22Rv1 (cell line): ENCODE measurements at regions not wholly inside any gene's neighbourhood (a gene's known extent, or its start where the extent isn't known, plus 50 kb on each side); places are given as distances from the start of the nearest gene placed in this dataset.
A peak's percentile ranks its signal among the peaks of the same experiment; 100 is the strongest.
"Not testable (repeated sequence)": the region's sequence is repeated elsewhere in the genome, so short reads cannot be mapped to it uniquely, and the experiment has no call there.

Experiments used
- H3K27ac ChIP-seq: fragments of 450-650 bp; 2 replicates; pipeline ENCODE4 v1.5.1; 2017
- TF ChIP-seq, protein P1 (sequence below): fragments of 450-650 bp; IDR thresholded peaks from 2 replicates; pipeline ENCODE4 v1.5.1; 2017; ENCODE audit warnings: mild to moderate bottlenecking

DNA sequence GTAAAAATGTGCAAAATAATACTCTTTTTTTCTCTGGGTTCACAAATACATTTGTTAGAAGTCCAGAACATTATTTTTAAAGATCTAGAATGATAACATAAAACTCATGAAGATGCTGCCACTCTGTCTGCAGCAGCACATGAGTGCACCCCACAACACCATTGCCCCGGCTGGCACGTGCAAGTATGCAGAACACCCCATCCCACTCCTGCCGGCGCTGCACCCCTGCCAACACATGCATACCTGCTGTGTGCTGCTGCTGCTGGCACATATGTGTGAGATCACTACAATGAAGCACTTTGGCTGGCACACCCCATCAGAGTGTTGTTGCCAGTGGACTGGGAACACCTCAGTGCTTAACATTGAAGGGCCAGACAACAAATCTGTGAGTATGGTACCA is 129.1 kb downstream of the CCT8L2 start:
- H3K27ac ChIP-seq, result not testable (repeated sequence)

DNA sequence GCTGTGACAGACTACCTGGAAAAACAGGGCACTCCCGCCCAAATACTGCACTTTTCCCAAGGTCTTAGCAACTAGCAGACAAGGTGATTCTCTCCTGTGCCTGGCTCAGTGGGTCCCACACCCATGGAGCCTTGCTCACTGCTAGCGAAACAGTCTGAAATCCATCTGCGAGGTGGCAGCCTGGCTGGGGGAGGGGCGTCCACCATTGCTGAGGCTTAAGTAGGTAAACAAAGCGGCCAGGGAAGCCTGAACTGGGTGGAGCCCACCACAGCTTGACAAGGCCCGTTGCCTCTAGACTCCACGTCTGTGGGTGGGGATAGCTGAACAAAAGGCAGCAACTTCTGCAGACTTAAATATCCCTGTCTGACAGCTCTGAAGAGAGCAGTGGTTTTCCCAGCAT is 145.2 kb downstream of the CCT8L2 start:
- not testable (repeated sequence) for H3K27ac ChIP-seq

DNA sequence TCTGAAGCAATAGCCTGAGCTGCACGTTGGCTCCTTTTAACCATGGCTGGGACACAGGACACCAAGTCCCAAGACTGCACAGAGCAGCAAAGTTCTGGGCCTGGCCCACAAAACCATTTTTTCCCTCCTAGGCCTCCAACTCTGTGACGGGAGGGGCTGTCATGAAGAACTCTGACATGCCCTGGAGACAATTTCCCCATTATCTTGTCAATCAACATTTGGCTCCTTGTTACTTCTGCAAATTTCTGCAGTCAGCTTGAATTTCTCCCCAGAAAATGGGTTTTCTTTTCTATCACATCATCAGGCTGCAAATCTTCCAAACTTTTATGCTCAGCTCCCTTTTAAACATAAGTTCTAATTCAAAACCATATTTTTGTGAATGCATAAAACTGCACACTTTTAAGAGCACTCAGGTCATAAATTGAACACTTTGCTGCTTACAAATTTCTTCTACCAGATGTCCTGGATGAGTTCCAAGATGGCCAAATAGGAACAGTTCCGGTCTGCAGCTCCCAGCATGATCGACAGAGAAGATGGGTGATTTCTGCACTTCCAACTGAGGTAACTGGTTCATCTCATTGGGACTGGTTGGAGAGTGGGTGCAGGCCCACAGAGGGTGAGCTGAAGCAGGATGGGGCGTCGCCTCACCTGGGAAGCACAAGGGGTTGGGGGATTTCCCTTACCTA is 145.7 kb downstream of the CCT8L2 start:
- H3K27ac ChIP-seq, result not testable (repeated sequence)

GRCh38 chr22:16441014-16441413 is 151.6 kb downstream of the CCT8L2 start:
- not testable (repeated sequence) for H3K27ac ChIP-seq
- TF ChIP-seq, protein P1, sequence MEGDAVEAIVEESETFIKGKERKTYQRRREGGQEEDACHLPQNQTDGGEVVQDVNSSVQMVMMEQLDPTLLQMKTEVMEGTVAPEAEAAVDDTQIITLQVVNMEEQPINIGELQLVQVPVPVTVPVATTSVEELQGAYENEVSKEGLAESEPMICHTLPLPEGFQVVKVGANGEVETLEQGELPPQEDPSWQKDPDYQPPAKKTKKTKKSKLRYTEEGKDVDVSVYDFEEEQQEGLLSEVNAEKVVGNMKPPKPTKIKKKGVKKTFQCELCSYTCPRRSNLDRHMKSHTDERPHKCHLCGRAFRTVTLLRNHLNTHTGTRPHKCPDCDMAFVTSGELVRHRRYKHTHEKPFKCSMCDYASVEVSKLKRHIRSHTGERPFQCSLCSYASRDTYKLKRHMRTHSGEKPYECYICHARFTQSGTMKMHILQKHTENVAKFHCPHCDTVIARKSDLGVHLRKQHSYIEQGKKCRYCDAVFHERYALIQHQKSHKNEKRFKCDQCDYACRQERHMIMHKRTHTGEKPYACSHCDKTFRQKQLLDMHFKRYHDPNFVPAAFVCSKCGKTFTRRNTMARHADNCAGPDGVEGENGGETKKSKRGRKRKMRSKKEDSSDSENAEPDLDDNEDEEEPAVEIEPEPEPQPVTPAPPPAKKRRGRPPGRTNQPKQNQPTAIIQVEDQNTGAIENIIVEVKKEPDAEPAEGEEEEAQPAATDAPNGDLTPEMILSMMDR, result peak; percentile 62

- not testable (repeated sequence) for H3K27ac ChIP-seq
Observed at GRCh38 chr22:16423476-16423875, 169.1 kb downstream of the CCT8L2 start.

DNA sequence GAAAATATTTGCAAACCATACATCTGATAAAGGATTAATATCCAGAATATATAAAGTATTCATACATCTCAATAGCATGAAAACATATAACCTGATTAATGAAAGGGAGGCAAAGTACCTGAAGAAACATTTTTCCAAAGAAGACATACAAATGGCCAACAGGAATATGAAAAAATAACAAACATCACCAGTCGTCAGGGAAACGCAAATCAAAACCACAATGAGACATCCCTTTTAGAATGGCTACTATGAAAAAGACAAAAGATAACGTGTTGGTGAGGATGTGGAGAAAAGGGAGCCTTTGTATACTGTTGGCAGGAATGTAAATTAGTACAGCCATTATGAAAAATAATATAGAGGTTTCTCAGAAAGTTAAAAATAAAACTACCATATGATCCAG is 175.1 kb downstream of the CCT8L2 start:
- H3K27ac ChIP-seq, result not testable (repeated sequence)

DNA sequence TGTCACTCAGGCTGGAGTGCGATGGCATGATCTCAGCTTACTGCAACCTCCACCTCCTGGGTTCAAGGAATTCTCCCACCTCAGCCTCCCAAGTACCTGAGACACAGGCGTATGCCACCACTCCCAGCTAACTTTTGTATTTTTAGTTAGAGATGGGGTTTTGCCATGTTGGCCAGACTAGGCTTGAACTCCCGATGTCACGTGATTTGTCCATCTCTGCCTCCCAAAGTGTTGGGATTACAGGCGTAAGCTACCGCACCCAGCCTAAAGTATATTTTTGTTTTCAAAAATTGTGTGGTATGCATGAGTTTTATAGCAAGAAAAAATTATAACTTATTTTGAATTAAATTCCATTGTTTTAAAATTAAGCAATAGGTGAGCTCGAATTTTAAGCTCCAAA is 188.0 kb downstream of the CCT8L2 start:
- not testable (repeated sequence) for H3K27ac ChIP-seq

GRCh38 chr22:16403661-16404060 is 188.9 kb downstream of the CCT8L2 start:
- H3K27ac ChIP-seq, result not testable (repeated sequence)

DNA sequence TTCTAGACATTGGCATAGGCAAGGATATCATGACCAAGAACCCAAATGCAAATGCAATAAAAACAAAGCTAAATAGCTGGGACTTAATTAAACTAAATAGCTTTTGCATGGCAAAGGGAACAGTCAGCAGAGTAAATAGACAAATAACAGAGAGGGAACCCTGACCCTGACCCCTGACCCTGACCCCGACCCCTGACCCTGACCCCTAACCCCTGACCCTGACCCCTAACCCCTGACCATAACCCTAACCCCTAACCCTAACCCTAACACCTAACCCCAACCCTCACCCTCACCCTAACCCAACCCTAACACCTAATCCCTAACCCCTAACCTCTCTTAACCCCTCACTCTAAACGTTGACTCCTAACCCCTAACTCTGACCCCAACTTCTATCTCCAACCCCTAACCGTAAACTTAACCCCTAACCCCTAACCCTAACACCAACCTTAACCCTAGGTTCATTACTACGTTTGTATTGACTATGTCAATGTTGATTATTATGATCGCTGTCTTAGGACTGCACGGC is 189.7 kb downstream of the CCT8L2 start:
- not testable (repeated sequence) for H3K27ac ChIP-seq

GRCh38 chr22:16393476-16393875 is 199.1 kb downstream of the CCT8L2 start:
- H3K27ac ChIP-seq, result not testable (repeated sequence)

- not testable (repeated sequence) for H3K27ac ChIP-seq
Observed at GRCh38 chr22:16391417-16391930, 201.1 kb downstream of the CCT8L2 start.

DNA sequence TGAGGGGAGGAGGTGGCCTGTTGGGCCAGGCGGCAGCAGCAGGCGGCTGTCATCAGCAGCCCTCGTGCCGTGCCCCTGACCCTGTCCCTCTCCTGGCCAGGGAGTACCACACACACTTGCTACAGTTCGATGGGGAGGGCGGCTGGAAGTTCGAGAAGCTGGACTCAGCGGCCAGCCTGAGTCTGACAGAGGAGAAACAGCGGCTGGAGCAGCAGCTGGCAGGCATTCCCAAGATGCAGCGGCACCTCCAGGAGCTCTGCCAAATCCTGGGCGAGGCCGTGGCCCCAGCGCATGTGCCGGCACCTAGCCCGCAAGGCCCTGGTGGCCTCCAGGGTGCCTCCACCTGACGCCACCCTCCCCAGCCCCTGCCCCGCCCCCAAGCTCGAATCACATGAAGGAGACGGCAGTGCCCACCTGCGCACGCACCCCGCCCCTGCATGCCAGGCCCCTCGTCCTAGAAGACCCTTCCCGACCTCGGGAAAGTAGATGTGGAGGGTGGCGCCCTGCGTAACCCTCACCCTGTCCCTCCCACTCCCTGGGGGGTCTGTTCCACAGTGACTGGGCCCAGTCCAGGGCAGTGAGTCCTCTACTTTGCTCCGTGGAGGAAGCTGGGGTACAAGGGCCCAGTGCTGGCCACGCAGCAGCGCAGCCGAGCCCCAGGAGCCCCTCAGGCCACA is 201.9 kb downstream of the CCT8L2 start:
- H3K27ac ChIP-seq, result not testable (repeated sequence)

DNA sequence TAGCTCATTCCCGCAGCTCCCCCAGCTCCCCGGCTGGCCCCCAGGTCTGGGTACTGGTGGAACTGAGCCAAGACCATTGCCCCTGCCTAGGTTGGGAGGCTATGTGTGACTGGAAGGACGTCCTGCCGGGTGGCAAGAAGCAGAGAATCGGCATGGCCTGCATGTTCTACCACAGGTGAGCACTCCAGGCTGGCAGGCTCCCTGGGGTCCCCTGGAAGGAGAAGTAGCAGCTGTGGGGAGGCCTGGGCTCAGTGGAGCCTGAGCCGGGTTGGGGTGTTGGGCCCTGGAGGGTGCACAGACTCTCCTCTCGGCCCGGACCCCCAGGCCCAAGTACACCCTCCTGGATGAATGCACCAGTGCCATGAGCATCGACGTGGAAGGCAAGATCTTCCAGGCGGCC is 202.6 kb downstream of the CCT8L2 start:
- not testable (repeated sequence) for H3K27ac ChIP-seq

GRCh38 chr22:16389256-16389655 is 203.4 kb downstream of the CCT8L2 start:
- not testable (repeated sequence) for H3K27ac ChIP-seq

- H3K27ac ChIP-seq, result not testable (repeated sequence)
Observed at GRCh38 chr22:16388616-16389015, 204.0 kb downstream of the CCT8L2 start.

DNA sequence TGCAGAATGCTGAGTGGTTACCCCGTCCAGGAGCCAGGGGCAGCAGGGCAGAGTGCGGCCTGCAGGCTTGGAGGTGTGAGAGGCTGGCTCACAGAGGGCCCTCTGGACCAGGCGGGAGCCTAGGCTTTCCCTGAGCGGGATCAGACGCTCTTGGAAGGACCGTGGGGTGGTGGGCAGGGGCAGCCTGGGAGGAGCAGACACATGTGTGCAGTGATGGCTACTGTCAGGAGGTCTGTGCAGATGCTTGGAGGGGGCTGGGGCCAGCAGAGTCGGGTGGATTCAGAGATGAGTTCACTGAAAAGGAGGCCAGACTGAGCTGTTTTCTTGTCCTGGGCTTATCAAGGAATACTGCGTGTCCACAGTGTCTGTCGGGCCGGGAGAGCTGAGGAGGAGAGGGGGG is 204.5 kb downstream of the CCT8L2 start:
- not testable (repeated sequence) for H3K27ac ChIP-seq

DNA sequence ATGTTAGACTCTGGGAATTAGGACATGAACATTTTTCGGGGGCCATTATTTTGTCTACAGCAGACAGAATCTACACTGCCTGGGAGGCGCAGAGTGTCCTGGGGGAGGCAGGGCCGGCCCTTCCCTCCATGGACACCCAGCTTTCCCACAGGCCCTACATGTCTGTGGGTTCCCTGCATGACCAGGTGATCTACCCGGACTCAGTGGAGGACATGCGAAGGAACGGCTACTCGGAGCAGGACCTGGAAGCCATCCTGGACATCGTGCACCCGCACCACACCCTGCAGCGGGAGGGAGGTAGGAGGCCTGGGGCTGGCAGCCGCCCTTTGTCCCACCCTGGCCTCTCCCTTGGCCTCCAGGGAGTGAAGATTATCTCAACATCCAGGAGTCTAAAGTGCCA is 205.1 kb downstream of the CCT8L2 start:
- not testable (repeated sequence) for H3K27ac ChIP-seq
